HG02885 (cell line): ENCODE measurements at regions not wholly inside any gene's neighbourhood (a gene's known extent, or its start where the extent isn't known, plus 50 kb on each side); places are given as distances from the start of the nearest gene placed in this dataset.
A peak's percentile ranks its signal among the peaks of the same experiment; 100 is the strongest.
"Not testable (repeated sequence)": the region's sequence is repeated elsewhere in the genome, so short reads cannot be mapped to it uniquely, and the experiment has no call there.

Source experiments
- ATAC-seq: cut with Tn5 transposase; IDR thresholded peaks from one replicate; pipeline ENCODE4 v1.9.1; 2021; ENCODE audit warnings: mild to moderate bottlenecking; ENCODE audit not compliant: unreplicated experiment, poor library complexity

GRCh38 chr9:41019858-41020562 lies 108.5 kb downstream of the FOXD4L6 start:
- not testable (repeated sequence) for ATAC-seq

- ATAC-seq = not testable (repeated sequence)
Measured at GRCh38 chr9:41018948-41019347, 109.5 kb downstream of the FOXD4L6 start.

- not testable (repeated sequence) for ATAC-seq
Measured at GRCh38 chr9:41016699-41017098, 111.8 kb downstream of the FOXD4L6 start.

GRCh38 chr9:40999952-41000700 lies 128.4 kb downstream of the FOXD4L6 start:
- not testable (repeated sequence) for ATAC-seq

- not testable (repeated sequence) for ATAC-seq
Measured at GRCh38 chr9:40995490-40995889, 133.0 kb downstream of the FOXD4L6 start.

GRCh38 chr9:40993842-40994241 lies 134.6 kb downstream of the FOXD4L6 start:
- ATAC-seq = not testable (repeated sequence)

- ATAC-seq = not testable (repeated sequence)
Measured at GRCh38 chr9:40993375-40993774, 135.1 kb downstream of the FOXD4L6 start.

- peak; percentile 55 for ATAC-seq
Measured at GRCh38 chr9:40992472-40992821, 136.0 kb downstream of the FOXD4L6 start.

GRCh38 chr9:40991741-40992471 lies 136.6 kb downstream of the FOXD4L6 start:
- ATAC-seq = peak; percentile 100

GRCh38 chr9:40991100-40991740 lies 137.3 kb downstream of the FOXD4L6 start:
- ATAC-seq = not testable (repeated sequence)

- ATAC-seq = not testable (repeated sequence)
Measured at GRCh38 chr9:40986332-40986731, 142.1 kb downstream of the FOXD4L6 start.

- ATAC-seq = not testable (repeated sequence)
Measured at GRCh38 chr9:40975351-40975750, 153.1 kb downstream of the FOXD4L6 start.

- not testable (repeated sequence) for ATAC-seq
Measured at GRCh38 chr9:40974912-40975311, 153.6 kb downstream of the FOXD4L6 start.

GRCh38 chr9:40971773-40972172 lies 156.7 kb downstream of the FOXD4L6 start:
- ATAC-seq = not testable (repeated sequence)

GRCh38 chr9:40970340-40970739 lies 158.1 kb downstream of the FOXD4L6 start:
- not testable (repeated sequence) for ATAC-seq

GRCh38 chr9:40962461-40962860 lies 166.0 kb downstream of the FOXD4L6 start:
- ATAC-seq = not testable (repeated sequence)

- ATAC-seq = not testable (repeated sequence)
Measured at GRCh38 chr9:40951876-40952494, 176.5 kb downstream of the FOXD4L6 start.

- not testable (repeated sequence) for ATAC-seq
Measured at GRCh38 chr9:40946228-40946627, 182.3 kb downstream of the FOXD4L6 start.

- not testable (repeated sequence) for ATAC-seq
Measured at GRCh38 chr9:40942730-40943129, 185.8 kb downstream of the FOXD4L6 start.

GRCh38 chr9:40939888-40940209 lies 188.6 kb downstream of the FOXD4L6 start:
- not testable (repeated sequence) for ATAC-seq
